Adrenal gland (tissue), 9 donors: ENCODE measurements at regions not wholly inside any gene's neighbourhood (a gene's known extent, or its start where the extent isn't known, plus 50 kb on each side); places are given as distances from the start of the nearest gene placed in this dataset.

ENCODE experiments used
- DNase-seq, 7 donors: peaks; one replicate each; pipeline ENCODE4 v3.0.0-alpha.2; 2019 to 2020
- H3K27ac ChIP-seq, 5 donors: fragments of 200-600 bp; sonication (generic) in 4 of 5; 1 replicate in 3 of 5; 2 replicates in 2 of 5; pipeline versions ENCODE4 v1.5.1 to v1.8.0; 2016 to 2020; ENCODE audit warnings: mild to moderate bottlenecking in 1 of 5
- H3K27me3 ChIP-seq: fragments of 200-600 bp; 2 replicates; pipeline ENCODE4 v1.8.0; 2021
- H3K36me3 ChIP-seq, 2 donors: fragments of 200-600 bp; replicated peaks in 1 of 2; 1 replicate in 1 of 2; 2 replicates in 1 of 2; pipeline versions ENCODE4 v1.5.1 to v1.8.0; 2018 to 2022
- H3K4me1 ChIP-seq, 2 donors: fragments of 200-600 bp; replicated peaks in 1 of 2; 1 replicate in 1 of 2; 2 replicates in 1 of 2; pipeline versions ENCODE4 v1.5.1 to v1.8.0; 2018 to 2021
- H3K4me3 ChIP-seq, 4 donors: fragments of 200-600 bp; sonication (generic) in 3 of 4; one replicate each; pipeline ENCODE4 v1.5.1; 2016 to 2018
- H3K9me3 ChIP-seq, 3 donors: fragments of 200-600 bp; sonication (generic) in 1 of 3; replicated peaks in 1 of 3; 1 replicate in 2 of 3; 2 replicates in 1 of 3; pipeline versions ENCODE4 v1.5.1 to v1.8.0; 2016 to 2021
- POLR2A ChIP-seq, 2 donors: fragments of 450-650 bp; IDR thresholded peaks; one replicate each; pipeline ENCODE4 v1.6.1; 2017; ENCODE audit warnings: antibody characterized with exemption in 2 of 2, mild to moderate bottlenecking in 2 of 2, moderate library complexity in 1 of 2
- WGBS, 4 donors: extraction: QIAGEN DNeasy Blood & Tissue Kit in 2 of 4; methylation state at CpG; one replicate each; pipeline versions ENCODE4 v1.1.5 to v1.1.7; 2013 to 2017; 5-methylcytosine and 5-hydroxymethylcytosine counted together
- intact Hi-C, 2 donors: fragments of 100-400 bp; cut with DNase I; formaldehyde crosslinking; loops; one replicate each; pipeline versions ENCODE4 v1.14.1 to v1.15.0; 2022 to 2023
- TF ChIP-seq, protein P1 (sequence below), 6 experiments: fragments of 450-650 bp in 4 of 6; fragments of 200-600 bp in 2 of 6; sonication (generic) in 1 of 6; IDR thresholded peaks; 1 replicate in 5 of 6; 2 replicates in 1 of 6; pipeline versions ENCODE4 v1.5.1 to v1.8.0; 2016 to 2021; ENCODE audit warnings: antibody characterized with exemption in 6 of 6, mild to moderate bottlenecking in 2 of 6, moderate library complexity in 1 of 6
- donor health status: healthy with polysubstance abuse.
- donor health status: Bipolar disorder and iron deficiency.
- donor health status: DM: yes; HTN: yes; CAD: no.
- donor health status: DM: no; HTN: no; CAD: no.
- donor health status: DM: no; HTN: no; CAD: no.

DNA sequence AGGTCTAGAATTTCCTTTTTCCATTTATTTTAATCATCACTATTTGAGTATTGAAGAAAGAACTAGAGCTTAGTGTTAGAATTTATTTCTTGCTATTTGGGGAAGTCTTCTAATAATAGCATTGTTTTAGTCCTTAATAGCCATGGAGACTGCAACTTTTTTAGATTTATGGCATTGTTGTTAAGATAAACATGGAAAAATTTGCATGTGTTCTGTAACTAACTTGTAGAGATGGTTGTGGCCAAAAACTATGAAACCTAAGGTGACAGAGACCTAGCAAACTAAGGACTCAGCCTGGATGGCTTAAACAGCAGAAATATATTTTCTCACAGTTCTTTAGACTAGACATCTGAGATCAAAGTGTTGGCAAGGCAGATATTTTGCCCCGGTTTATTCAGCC lies 246.4 kb downstream of the SPRY2 start:
- H3K4me1 ChIP-seq, result no peaks in the 10 kb centered on the region
- intact Hi-C loops, result no loop called here
- H3K27ac ChIP-seq, result no peak overlapping the region
- no peak overlapping the region for H3K4me3 ChIP-seq
- no peaks in the 10 kb centered on the region for H3K27me3 ChIP-seq
- H3K36me3 ChIP-seq, result no peaks in the 10 kb centered on the region
- 43 to 53% (median 45%) methylated on average over 1 of the region's 1 CpG for WGBS, 4 donors
- DNase-seq, result no peak
- H3K9me3 ChIP-seq, result no peaks in the 10 kb centered on the region
- TF ChIP-seq, protein P1, sequence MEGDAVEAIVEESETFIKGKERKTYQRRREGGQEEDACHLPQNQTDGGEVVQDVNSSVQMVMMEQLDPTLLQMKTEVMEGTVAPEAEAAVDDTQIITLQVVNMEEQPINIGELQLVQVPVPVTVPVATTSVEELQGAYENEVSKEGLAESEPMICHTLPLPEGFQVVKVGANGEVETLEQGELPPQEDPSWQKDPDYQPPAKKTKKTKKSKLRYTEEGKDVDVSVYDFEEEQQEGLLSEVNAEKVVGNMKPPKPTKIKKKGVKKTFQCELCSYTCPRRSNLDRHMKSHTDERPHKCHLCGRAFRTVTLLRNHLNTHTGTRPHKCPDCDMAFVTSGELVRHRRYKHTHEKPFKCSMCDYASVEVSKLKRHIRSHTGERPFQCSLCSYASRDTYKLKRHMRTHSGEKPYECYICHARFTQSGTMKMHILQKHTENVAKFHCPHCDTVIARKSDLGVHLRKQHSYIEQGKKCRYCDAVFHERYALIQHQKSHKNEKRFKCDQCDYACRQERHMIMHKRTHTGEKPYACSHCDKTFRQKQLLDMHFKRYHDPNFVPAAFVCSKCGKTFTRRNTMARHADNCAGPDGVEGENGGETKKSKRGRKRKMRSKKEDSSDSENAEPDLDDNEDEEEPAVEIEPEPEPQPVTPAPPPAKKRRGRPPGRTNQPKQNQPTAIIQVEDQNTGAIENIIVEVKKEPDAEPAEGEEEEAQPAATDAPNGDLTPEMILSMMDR (IDR thresholded peaks at IDR 0.05), result no peak
- no peak for TF ChIP-seq POLR2A (IDR thresholded peaks at IDR 0.05)

- Histone ChIP-seq H3K27me3 (no peaks in the 10 kb centered on the region), H3K9me3 (no peaks in the 10 kb centered on the region), H3K27ac (no peak overlapping the region), H3K36me3 (no peaks in the 10 kb centered on the region), H3K4me1 (no peaks in the 10 kb centered on the region), H3K4me3 (no peak overlapping the region)
- TF ChIP-seq, protein P1 (IDR thresholded peaks at IDR 0.05), result no peak
- TF ChIP-seq POLR2A (IDR thresholded peaks at IDR 0.05), result no peak
- WGBS, 4 donors, result 86 to 90% (median 87%) methylated on average over 8 to 10 of the region's 10 CpGs
- intact Hi-C loops, result no loop called here
- DNase-seq, result no peak
These were observed 247.0 kb downstream of the SPRY2 start for GRCh38 chr13:80093888-80094287.

DNA sequence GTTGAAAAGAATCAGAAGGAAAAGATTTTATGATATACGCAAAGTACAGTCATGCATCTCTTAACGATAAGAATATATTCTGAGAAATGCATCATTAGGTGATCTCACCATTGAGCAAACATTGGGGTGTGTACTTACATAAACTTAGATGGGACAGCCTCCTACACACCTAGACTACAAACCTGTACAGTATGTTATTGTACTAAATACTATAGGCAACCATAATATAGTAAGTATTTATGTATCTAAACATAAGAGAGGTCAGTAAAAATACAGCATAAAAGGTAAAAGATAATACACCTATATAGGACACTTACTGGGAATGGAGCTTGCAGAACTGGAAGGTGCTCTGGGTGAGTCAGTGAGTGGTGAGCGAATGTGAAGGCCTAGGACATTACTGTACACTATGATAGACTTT lies 254.6 kb downstream of the SPRY2 start:
- no peaks in the 10 kb centered on the region for H3K27me3 ChIP-seq
- DNase-seq, result no peak
- intact Hi-C loops, result no loop called here
- H3K27ac ChIP-seq, result no peak overlapping the region
- H3K36me3 ChIP-seq, result no peaks in the 10 kb centered on the region
- H3K4me3 ChIP-seq, result no peak overlapping the region
- WGBS, 4 donors, result 90 to 97% (median 92%) methylated on average over 3 of the region's 3 CpGs
- H3K9me3 ChIP-seq, result no peaks in the 10 kb centered on the region
- no peak for TF ChIP-seq POLR2A (IDR thresholded peaks at IDR 0.05)
- TF ChIP-seq, protein P1 (IDR thresholded peaks at IDR 0.05), result no peak
- H3K4me1 ChIP-seq, result peaks cover 0 to 8% of the 10 kb centered on the region in 2 donors

DNA sequence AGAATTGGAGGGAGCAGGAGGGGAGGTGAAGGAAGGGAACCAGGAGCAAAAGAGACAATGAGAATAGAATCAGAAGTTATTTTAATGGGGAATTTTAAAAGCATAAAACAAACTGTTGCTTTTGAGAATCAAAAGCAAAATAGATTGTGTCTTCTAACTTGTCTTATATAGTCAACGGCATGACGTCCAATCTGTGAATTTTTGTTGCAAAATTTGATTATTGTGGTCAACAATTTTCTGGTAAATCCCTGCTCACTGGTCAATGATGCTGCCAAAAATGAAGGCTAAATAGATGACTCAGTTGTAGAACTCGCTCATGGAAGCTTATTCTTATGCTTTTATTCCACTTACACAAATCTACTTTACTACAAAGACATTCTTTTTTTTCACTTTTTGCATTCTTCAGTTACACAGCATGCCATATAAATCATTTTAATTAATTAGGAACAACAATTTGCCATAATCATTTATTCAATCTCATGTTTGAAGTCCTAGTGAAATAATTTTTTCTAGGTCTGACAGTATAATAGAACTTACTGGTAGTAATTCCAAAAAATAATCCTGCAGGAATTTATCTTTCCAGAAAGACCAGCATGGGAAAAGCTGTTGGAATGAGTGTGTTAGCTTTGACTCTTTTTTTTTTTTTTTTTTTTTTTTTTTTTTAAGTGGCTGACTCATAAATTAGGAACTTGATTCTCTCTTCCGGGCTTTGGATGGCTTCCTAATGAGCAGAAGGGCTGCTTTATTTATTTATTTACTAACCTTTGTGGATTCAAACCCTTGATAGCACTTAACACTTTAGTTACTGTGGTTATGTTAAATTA lies 256.9 kb downstream of the SPRY2 start:
- 11 to 22% (median 18%) methylated on average over 4 of the region's 4 CpGs for WGBS, 4 donors
- Histone ChIP-seq H3K27ac (peak overlapping the region in 2 of 5 donors; percentile 39 to 75), H3K27me3 (no peaks in the 10 kb centered on the region), H3K9me3 (no peaks in the 10 kb centered on the region), H3K4me3 (peak overlapping the region in 1 of 4 donors; percentile 21), H3K36me3 (no peaks in the 10 kb centered on the region), H3K4me1 (peaks cover 0 to 8% of the 10 kb centered on the region in 2 donors)
- TF ChIP-seq POLR2A (IDR thresholded peaks at IDR 0.05), result no peak
- TF ChIP-seq, protein P1 (IDR thresholded peaks at IDR 0.05), result no peak
- DNase-seq, result peak in 2 of 7 donors; percentile 7 to 46
- intact Hi-C loops, result no loop called here
